Smooth muscle cell (in vitro differentiated cells): ENCODE measurements at regions not wholly inside any gene's neighbourhood (a gene's known extent, or its start where the extent isn't known, plus 50 kb on each side); places are given as distances from the start of the nearest gene placed in this dataset. TPM values are rescaled to one million over a fixed set of nuclear protein-coding genes. Genes with fewer than 3 reads are reported as not detected.

Experiments used
- DNase-seq: peaks from one replicate; lab custom pipeline; 2025; ENCODE audit not compliant: unreplicated experiment; lab: John Stamatoyannopoulos, UW
- H2AFZ ChIP-seq: fragments of 200-600 bp; sonication (generic); 2 replicates; pipeline ENCODE4 v1.6.0; 2016; ENCODE audit warnings: antibody characterized with exemption, low read depth, mild to moderate bottlenecking
- H3F3A ChIP-seq: fragments of 200-600 bp; sonication (generic); 2 replicates; pipeline ENCODE4 v1.6.0; 2017; ENCODE audit warnings: antibody characterized with exemption, low read depth
- H3K27ac ChIP-seq: fragments of 200-600 bp; sonication (generic); 2 replicates; pipeline ENCODE4 v1.5.1; 2016; ENCODE audit warnings: low read depth, mild to moderate bottlenecking
- H3K27me3 ChIP-seq: fragments of 200-600 bp; sonication (generic); 2 replicates; pipeline ENCODE4 v1.6.1; 2016; ENCODE audit warnings: low read depth, mild to moderate bottlenecking
- H3K36me3 ChIP-seq: fragments of 200-600 bp; sonication (generic); 2 replicates; pipeline ENCODE4 v1.5.1; 2016; ENCODE audit warnings: low read depth
- H3K4me1 ChIP-seq: fragments of 200-600 bp; sonication (generic); 2 replicates; pipeline ENCODE4 v1.5.1; 2016; ENCODE audit warnings: low read depth
- H3K4me2 ChIP-seq: fragments of 200-600 bp; sonication (generic); 2 replicates; pipeline ENCODE4 v1.6.0; 2016; ENCODE audit warnings: mild to moderate bottlenecking
- H3K4me3 ChIP-seq: fragments of 200-600 bp; sonication (generic); 2 replicates; pipeline ENCODE4 v1.5.1; 2016; ENCODE audit warnings: mild to moderate bottlenecking
- H3K79me2 ChIP-seq: fragments of 200-600 bp; sonication (generic); 2 replicates; pipeline ENCODE4 v1.6.0; 2016; ENCODE audit warnings: low read depth, mild to moderate bottlenecking
- H3K9ac ChIP-seq: fragments of 200-600 bp; sonication (generic); 2 replicates; pipeline ENCODE4 v1.6.0; 2016; ENCODE audit warnings: low read depth
- H3K9me3 ChIP-seq: fragments of 200-600 bp; sonication (generic); replicated peaks from 2 replicates; pipeline ENCODE4 v1.5.1; 2016; ENCODE audit warnings: low read depth
- H4K20me1 ChIP-seq: fragments of 200-600 bp; sonication (generic); 2 replicates; pipeline ENCODE4 v1.6.0; 2016; ENCODE audit warnings: low read depth
- WGBS: methylation state at CpG from one replicate; pipeline ENCODE4 v1.1.7; 2016; ENCODE audit warnings: low lambda C conversion rate; 5-methylcytosine and 5-hydroxymethylcytosine counted together
- microRNA-seq: library from miRNA; unstranded; fragments of <30 nt; microRNA quantifications from one replicate; pipeline ENCODE4, GENCODE V29; 2016; ENCODE audit warnings: borderline number of aligned reads
- TF ChIP-seq, protein P1 (sequence below): fragments of 200-600 bp; sonication (generic); IDR thresholded peaks from 2 replicates; pipeline ENCODE4 v1.5.1; 2017; ENCODE audit warnings: borderline replicate concordance, mild to moderate bottlenecking, antibody characterized with exemption; ENCODE audit not compliant: insufficient read depth, poor library complexity, severe bottlenecking

DNA sequence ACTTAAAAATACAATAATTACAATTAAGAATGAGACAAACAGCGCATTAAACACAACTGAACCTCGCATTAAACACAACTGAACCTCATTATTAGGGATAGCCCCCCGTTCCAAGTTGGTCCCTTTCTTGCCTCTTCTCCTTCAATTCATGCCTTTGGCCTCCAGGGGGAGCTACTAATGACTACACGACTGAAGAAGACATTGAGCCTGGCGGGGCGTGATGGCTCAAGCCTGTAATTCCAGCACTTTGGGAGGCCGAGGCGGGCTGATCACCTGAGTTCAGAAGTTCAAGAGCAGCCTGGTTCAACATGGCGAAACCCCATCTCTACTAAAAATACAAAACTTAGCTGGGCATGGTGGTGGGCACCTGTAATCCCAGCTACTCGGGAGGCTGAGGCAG lies 56.4 kb upstream of the NWD2 start:
- TF ChIP-seq, protein P1, sequence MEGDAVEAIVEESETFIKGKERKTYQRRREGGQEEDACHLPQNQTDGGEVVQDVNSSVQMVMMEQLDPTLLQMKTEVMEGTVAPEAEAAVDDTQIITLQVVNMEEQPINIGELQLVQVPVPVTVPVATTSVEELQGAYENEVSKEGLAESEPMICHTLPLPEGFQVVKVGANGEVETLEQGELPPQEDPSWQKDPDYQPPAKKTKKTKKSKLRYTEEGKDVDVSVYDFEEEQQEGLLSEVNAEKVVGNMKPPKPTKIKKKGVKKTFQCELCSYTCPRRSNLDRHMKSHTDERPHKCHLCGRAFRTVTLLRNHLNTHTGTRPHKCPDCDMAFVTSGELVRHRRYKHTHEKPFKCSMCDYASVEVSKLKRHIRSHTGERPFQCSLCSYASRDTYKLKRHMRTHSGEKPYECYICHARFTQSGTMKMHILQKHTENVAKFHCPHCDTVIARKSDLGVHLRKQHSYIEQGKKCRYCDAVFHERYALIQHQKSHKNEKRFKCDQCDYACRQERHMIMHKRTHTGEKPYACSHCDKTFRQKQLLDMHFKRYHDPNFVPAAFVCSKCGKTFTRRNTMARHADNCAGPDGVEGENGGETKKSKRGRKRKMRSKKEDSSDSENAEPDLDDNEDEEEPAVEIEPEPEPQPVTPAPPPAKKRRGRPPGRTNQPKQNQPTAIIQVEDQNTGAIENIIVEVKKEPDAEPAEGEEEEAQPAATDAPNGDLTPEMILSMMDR: peak; percentile 26
- WGBS: 64% methylated on average over 10 of the region's 10 CpGs
- H3K4me3 ChIP-seq: no peak overlapping the region
- no peak overlapping the region for H3K9ac ChIP-seq
- no peak for DNase-seq
- H3K27me3 ChIP-seq: peaks cover 16% of the 10 kb centered on the region
- no peaks in the 10 kb centered on the region for H3K9me3 ChIP-seq
- no peak overlapping the region for H3K27ac ChIP-seq
- no peak overlapping the region for H3K4me2 ChIP-seq
- H2AFZ ChIP-seq: no peak overlapping the region
- H3K79me2 ChIP-seq: no peaks in the 10 kb centered on the region
- no peaks in the 10 kb centered on the region for H3K36me3 ChIP-seq
- no peaks in the 10 kb centered on the region for H4K20me1 ChIP-seq
- H3K4me1 ChIP-seq: no peaks in the 10 kb centered on the region
- no peaks in the 10 kb centered on the region for H3F3A ChIP-seq

Small RNA genes lying in the stretch of these regions (microRNA-seq; reads per million reads assigned to microRNA genes)
- not detected for gene MIR1255B1
